Effector memory CD8-positive, alpha-beta T cell (primary cell): ENCODE measurements at regions not wholly inside any gene's neighbourhood (a gene's known extent, or its start where the extent isn't known, plus 50 kb on each side); places are given as distances from the start of the nearest gene placed in this dataset.
"Not testable (repeated sequence)": the region's sequence is repeated elsewhere in the genome, so short reads cannot be mapped to it uniquely, and the experiment has no call there.

Experiments
- ATAC-seq: fragments of 150-1000 bp; cut with Tn5 transposase; replicated peaks from 2 replicates; pipeline ENCODE4 v1.10.0; 2021; ENCODE audit warnings: mild to moderate bottlenecking, moderate library complexity
- DNase-seq, 3 experiments: peaks; one replicate each; pipeline ENCODE4 v3.0.0; 2021
- H3K27ac Mint-ChIP-seq, 2 donors: one replicate each; pipeline ENCODE4 v1.8.0; 2022; ENCODE audit warnings: mild to moderate bottlenecking in 2 of 2, mixed read lengths in 2 of 2, moderate library complexity in 2 of 2
- H3K27me3 Mint-ChIP-seq, 2 donors: one replicate each; pipeline ENCODE4 v1.8.0; 2022; ENCODE audit warnings: mixed read lengths in 2 of 2
- H3K36me3 Mint-ChIP-seq: one replicate; pipeline ENCODE4 v1.8.0; 2022; ENCODE audit warnings: mild to moderate bottlenecking, moderate library complexity, mixed read lengths; ENCODE audit not compliant: insufficient read depth
- H3K4me1 Mint-ChIP-seq, 2 donors: one replicate each; pipeline ENCODE4 v1.8.0; 2022; ENCODE audit warnings: low read depth in 2 of 2, mixed read lengths in 2 of 2
- H3K4me3 Mint-ChIP-seq, 2 donors: one replicate each; pipeline ENCODE4 v1.8.0; 2022; ENCODE audit warnings: mild to moderate bottlenecking in 2 of 2, mixed read lengths in 2 of 2, moderate library complexity in 2 of 2
- H3K9me3 Mint-ChIP-seq, 2 donors: one replicate each; pipeline ENCODE4 v1.8.0; 2022; ENCODE audit warnings: mixed read lengths in 2 of 2

GRCh38 chr19:30825505-30825904 is 453.3 kb downstream of the ZNF536 start:
- peaks cover 0 to 11% of the 10 kb centered on the region in 2 donors for H3K27me3 Mint-ChIP-seq
- not testable (repeated sequence) for ATAC-seq, H3K9me3 Mint-ChIP-seq, H3K36me3 Mint-ChIP-seq, H3K4me1 Mint-ChIP-seq, H3K4me3 Mint-ChIP-seq, DNase-seq, H3K27ac Mint-ChIP-seq

- DNase-seq (no peak), ATAC-seq (no peak)
- peaks cover 2 to 15% of the 10 kb centered on the region in 2 donors for H3K27me3 Mint-ChIP-seq
- no peak overlapping the region for H3K4me3 Mint-ChIP-seq
- H3K27ac Mint-ChIP-seq, result no peak overlapping the region
- H3K36me3 Mint-ChIP-seq, result no peaks in the 10 kb centered on the region
- H3K9me3 Mint-ChIP-seq, result peaks cover 0 to 4% of the 10 kb centered on the region in 2 donors
- H3K4me1 Mint-ChIP-seq, result no peaks in the 10 kb centered on the region
Measured at GRCh38 chr19:30824809-30825208, 452.6 kb downstream of the ZNF536 start.

GRCh38 chr19:30817965-30818567 is 445.9 kb downstream of the ZNF536 start:
- H3K4me3 Mint-ChIP-seq, result no peak overlapping the region
- peaks cover 0 to 9% of the 10 kb centered on the region in 2 donors for H3K9me3 Mint-ChIP-seq
- no peaks in the 10 kb centered on the region for H3K4me1 Mint-ChIP-seq
- DNase-seq (no peak), ATAC-seq (no peak)
- H3K27me3 Mint-ChIP-seq, result peaks cover 30 to 41% of the 10 kb centered on the region in 2 donors
- H3K36me3 Mint-ChIP-seq, result no peaks in the 10 kb centered on the region
- no peak overlapping the region for H3K27ac Mint-ChIP-seq

- Mint-ChIP-seq H3K4me3 (no peak overlapping the region), H3K36me3 (no peaks in the 10 kb centered on the region), H3K9me3 (peaks cover 0 to 9% of the 10 kb centered on the region in 2 donors), H3K4me1 (no peaks in the 10 kb centered on the region), H3K27ac (no peak overlapping the region), H3K27me3 (peaks cover 30 to 43% of the 10 kb centered on the region in 2 donors)
- no peak for DNase-seq
- ATAC-seq, result no peak
Measured at GRCh38 chr19:30817197-30817596, 445.0 kb downstream of the ZNF536 start.

GRCh38 chr19:30815889-30816580 is 443.9 kb downstream of the ZNF536 start:
- no peak for ATAC-seq
- H3K4me1 Mint-ChIP-seq, result no peaks in the 10 kb centered on the region
- H3K27me3 Mint-ChIP-seq, result peaks cover 40 to 46% of the 10 kb centered on the region in 2 donors
- H3K4me3 Mint-ChIP-seq, result no peak overlapping the region
- H3K36me3 Mint-ChIP-seq, result no peaks in the 10 kb centered on the region
- peaks cover 2 to 9% of the 10 kb centered on the region in 2 donors for H3K9me3 Mint-ChIP-seq
- no peak for DNase-seq
- no peak overlapping the region for H3K27ac Mint-ChIP-seq

- no peak for DNase-seq
- H3K9me3 Mint-ChIP-seq, result peaks cover 10 to 11% of the 10 kb centered on the region in 2 donors
- no peak overlapping the region for H3K4me3 Mint-ChIP-seq
- no peak overlapping the region for H3K27ac Mint-ChIP-seq
- peaks cover 28% of the 10 kb centered on the region in 2 donors for H3K27me3 Mint-ChIP-seq
- H3K36me3 Mint-ChIP-seq, result peaks cover 3% of the 10 kb centered on the region
- H3K4me1 Mint-ChIP-seq, result no peaks in the 10 kb centered on the region
- no peak for ATAC-seq
Measured at GRCh38 chr19:30812099-30812678, 440.0 kb downstream of the ZNF536 start.

- H3K4me3 Mint-ChIP-seq, result no peak overlapping the region
Measured at GRCh38 chr19:30811397-30812098, 439.4 kb downstream of the ZNF536 start.

GRCh38 chr19:30810726-30811125 is 438.5 kb downstream of the ZNF536 start:
- H3K9me3 Mint-ChIP-seq, result peaks cover 10 to 11% of the 10 kb centered on the region in 2 donors
- DNase-seq (no peak), ATAC-seq (no peak)
- peaks cover 28 to 29% of the 10 kb centered on the region in 2 donors for H3K27me3 Mint-ChIP-seq
- no peak overlapping the region for H3K27ac Mint-ChIP-seq
- no peaks in the 10 kb centered on the region for H3K4me1 Mint-ChIP-seq
- H3K4me3 Mint-ChIP-seq, result no peak overlapping the region
- peaks cover 3% of the 10 kb centered on the region for H3K36me3 Mint-ChIP-seq

More at GRCh38 chr19:30811397-30812098, 439.4 kb downstream of the ZNF536 start:
- ATAC-seq (no peak), DNase-seq (no peak)
- peaks cover 28 to 31% of the 10 kb centered on the region in 2 donors for H3K27me3 Mint-ChIP-seq
- no peaks in the 10 kb centered on the region for H3K4me1 Mint-ChIP-seq
- H3K36me3 Mint-ChIP-seq, result peaks cover 3% of the 10 kb centered on the region
- H3K9me3 Mint-ChIP-seq, result peaks cover 10 to 11% of the 10 kb centered on the region in 2 donors
- H3K27ac Mint-ChIP-seq, result no peak overlapping the region

- no peak for DNase-seq
- no peak for ATAC-seq
- Mint-ChIP-seq H3K4me1 (no peaks in the 10 kb centered on the region), H3K9me3 (peaks cover 2 to 10% of the 10 kb centered on the region in 2 donors), H3K36me3 (peaks cover 3% of the 10 kb centered on the region), H3K27me3 (peaks cover 21 to 41% of the 10 kb centered on the region in 2 donors), H3K4me3 (no peak overlapping the region), H3K27ac (no peak overlapping the region)
Measured at GRCh38 chr19:30807278-30807677, 435.1 kb downstream of the ZNF536 start.

GRCh38 chr19:30806311-30806710 is 434.1 kb downstream of the ZNF536 start:
- Mint-ChIP-seq H3K4me1 (no peaks in the 10 kb centered on the region), H3K36me3 (peaks cover 3% of the 10 kb centered on the region), H3K27me3 (peaks cover 13 to 39% of the 10 kb centered on the region in 2 donors), H3K4me3 (no peak overlapping the region), H3K27ac (no peak overlapping the region), H3K9me3 (peaks cover 2 to 10% of the 10 kb centered on the region in 2 donors)
- ATAC-seq, result no peak
- no peak for DNase-seq

GRCh38 chr19:30804751-30805150 is 432.6 kb downstream of the ZNF536 start:
- peaks cover 3% of the 10 kb centered on the region for H3K36me3 Mint-ChIP-seq
- H3K27me3 Mint-ChIP-seq, result peaks cover 10 to 34% of the 10 kb centered on the region in 2 donors
- peaks cover 0 to 2% of the 10 kb centered on the region in 2 donors for H3K9me3 Mint-ChIP-seq
- peaks cover 0 to 1% of the 10 kb centered on the region in 2 donors for H3K4me1 Mint-ChIP-seq
- H3K27ac Mint-ChIP-seq, result no peak overlapping the region
- DNase-seq (no peak), ATAC-seq (no peak)
- no peak overlapping the region for H3K4me3 Mint-ChIP-seq

- H3K4me1 Mint-ChIP-seq, H3K9me3 Mint-ChIP-seq, H3K27ac Mint-ChIP-seq, H3K36me3 Mint-ChIP-seq, DNase-seq, H3K4me3 Mint-ChIP-seq, ATAC-seq: not testable (repeated sequence)
- H3K27me3 Mint-ChIP-seq, result peaks cover 14 to 39% of the 10 kb centered on the region in 2 donors
Measured at GRCh38 chr19:30804333-30804732, 432.1 kb downstream of the ZNF536 start.

- ATAC-seq (no peak), DNase-seq (no peak)
- Mint-ChIP-seq H3K27ac (no peak overlapping the region), H3K27me3 (peaks cover 13 to 41% of the 10 kb centered on the region in 2 donors), H3K4me1 (peaks cover 0 to 1% of the 10 kb centered on the region in 2 donors), H3K36me3 (no peaks in the 10 kb centered on the region), H3K9me3 (no peaks in the 10 kb centered on the region), H3K4me3 (no peak overlapping the region)
Measured at GRCh38 chr19:30802424-30803013, 430.3 kb downstream of the ZNF536 start.
